ENCODE measurements at regions not wholly inside any gene's neighbourhood (a gene's known extent, or its start where the extent isn't known, plus 50 kb on each side); places are given as distances from the start of the nearest gene placed in this dataset.

DNA sequence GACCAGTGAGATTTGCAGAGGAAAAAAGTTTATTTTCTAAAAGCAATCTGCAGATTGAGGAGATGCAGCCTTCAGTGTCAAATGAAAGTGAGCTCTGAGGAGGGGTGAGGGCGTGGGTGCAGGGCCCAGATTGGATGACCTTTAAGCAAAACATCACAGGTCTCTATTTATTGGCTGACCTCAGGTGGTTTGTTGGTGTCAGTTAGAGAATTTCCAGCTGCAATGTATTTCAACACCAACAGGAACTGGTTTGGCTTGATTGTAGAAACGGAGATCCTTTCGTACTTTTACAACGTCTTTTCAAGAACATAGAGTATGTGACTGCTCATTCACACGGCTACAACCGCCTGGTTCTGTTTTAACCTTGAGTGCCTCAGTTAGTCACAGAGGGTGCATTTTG, 1069.1 kb downstream of the EFNA5 start:
- TF ChIP-seq, protein P1, sequence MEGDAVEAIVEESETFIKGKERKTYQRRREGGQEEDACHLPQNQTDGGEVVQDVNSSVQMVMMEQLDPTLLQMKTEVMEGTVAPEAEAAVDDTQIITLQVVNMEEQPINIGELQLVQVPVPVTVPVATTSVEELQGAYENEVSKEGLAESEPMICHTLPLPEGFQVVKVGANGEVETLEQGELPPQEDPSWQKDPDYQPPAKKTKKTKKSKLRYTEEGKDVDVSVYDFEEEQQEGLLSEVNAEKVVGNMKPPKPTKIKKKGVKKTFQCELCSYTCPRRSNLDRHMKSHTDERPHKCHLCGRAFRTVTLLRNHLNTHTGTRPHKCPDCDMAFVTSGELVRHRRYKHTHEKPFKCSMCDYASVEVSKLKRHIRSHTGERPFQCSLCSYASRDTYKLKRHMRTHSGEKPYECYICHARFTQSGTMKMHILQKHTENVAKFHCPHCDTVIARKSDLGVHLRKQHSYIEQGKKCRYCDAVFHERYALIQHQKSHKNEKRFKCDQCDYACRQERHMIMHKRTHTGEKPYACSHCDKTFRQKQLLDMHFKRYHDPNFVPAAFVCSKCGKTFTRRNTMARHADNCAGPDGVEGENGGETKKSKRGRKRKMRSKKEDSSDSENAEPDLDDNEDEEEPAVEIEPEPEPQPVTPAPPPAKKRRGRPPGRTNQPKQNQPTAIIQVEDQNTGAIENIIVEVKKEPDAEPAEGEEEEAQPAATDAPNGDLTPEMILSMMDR (conservative IDR thresholded peaks at IDR 0.05): no peak
- TF ChIP-seq ZFX (IDR thresholded peaks at IDR 0.05): no peak
